Breast epithelium (tissue), 4 donors: ENCODE measurements at regions not wholly inside any gene's neighbourhood (a gene's known extent, or its start where the extent isn't known, plus 50 kb on each side); places are given as distances from the start of the nearest gene placed in this dataset.
"Not testable (repeated sequence)": the region's sequence is repeated elsewhere in the genome, so short reads cannot be mapped to it uniquely, and the experiment has no call there.

Experiments used
- DNase-seq, 2 donors: peaks; one replicate each; pipeline ENCODE4 v3.0.0-alpha.2; 2019; ENCODE audit warnings: low spot score in 2 of 2
- H3K27ac ChIP-seq, 2 donors: fragments of 200-600 bp; sonication (generic) in 1 of 2; one replicate each; pipeline ENCODE4 v1.5.1; 2016 to 2019; ENCODE audit warnings: mild to moderate bottlenecking in 1 of 2
- H3K27me3 ChIP-seq, 2 donors: fragments of 200-600 bp; sonication (generic) in 1 of 2; one replicate each; pipeline versions ENCODE4 v1.5.1 to v1.6.0; 2017 to 2019; ENCODE audit warnings: control low read depth in 1 of 2, mild to moderate bottlenecking in 1 of 2
- H3K36me3 ChIP-seq: fragments of 200-600 bp; one replicate; pipeline ENCODE4 v1.5.1; 2019
- H3K4me1 ChIP-seq, 2 donors: fragments of 200-600 bp; sonication (generic); one replicate each; pipeline ENCODE4 v1.5.1; 2016 to 2019; ENCODE audit warnings: control low read depth in 1 of 2
- H3K4me3 ChIP-seq, 3 donors: fragments of 200-600 bp; sonication (generic); 1 replicate in 2 of 3; 2 replicates in 1 of 3; pipeline ENCODE4 v1.5.1; 2016 to 2019; ENCODE audit warnings: mild to moderate bottlenecking in 3 of 3, moderate library complexity in 2 of 3
- H3K9me3 ChIP-seq, 2 donors: fragments of 200-600 bp; sonication (generic) in 1 of 2; one replicate each; pipeline ENCODE4 v1.5.1; 2016 to 2019; ENCODE audit warnings: control low read depth in 1 of 2
- CTCF ChIP-seq, 3 donors: fragments of 450-650 bp; IDR thresholded peaks; one replicate each; pipeline ENCODE4 v1.5.1; 2016 to 2017; ENCODE audit warnings: antibody characterized with exemption in 3 of 3, mild to moderate bottlenecking in 3 of 3, moderate library complexity in 3 of 3
- POLR2A ChIP-seq: fragments of 450-650 bp; IDR thresholded peaks from one replicate; pipeline ENCODE4 v1.6.1; 2016; ENCODE audit warnings: antibody characterized with exemption, mild to moderate bottlenecking, moderate library complexity
- POLR2AphosphoS5 ChIP-seq, 3 donors: sonication (generic); formaldehyde crosslinking; IDR thresholded peaks; one replicate each; pipeline ENCODE4 v1.6.1; 2017; ENCODE audit warnings: antibody characterized with exemption in 3 of 3
- intact Hi-C: fragments of 100-400 bp; cut with DNase I; formaldehyde crosslinking; loops from one replicate; pipeline ENCODE4 v1.15.1; 2023; ENCODE audit warnings: low total_unique reads

- Histone ChIP-seq H3K9me3 (no peaks in the 10 kb centered on the region), H3K4me1 (no peaks in the 10 kb centered on the region), H3K27me3 (no peaks in the 10 kb centered on the region), H3K36me3 (no peaks in the 10 kb centered on the region), H3K27ac (no peak overlapping the region), H3K4me3 (no peak overlapping the region)
- intact Hi-C loops = no loop called here
- no peak for DNase-seq
- TF ChIP-seq POLR2AphosphoS5 (IDR thresholded peaks at IDR 0.05) (no peak), POLR2A (no peak), CTCF (IDR thresholded peaks at IDR 0.05) (no peak)
These were observed 203.7 kb upstream of the KIF2B start for GRCh38 chr17:53619025-53619424.

GRCh38 chr17:53608208-53608607 is 214.5 kb upstream of the KIF2B start:
- H3K27me3 ChIP-seq, H3K27ac ChIP-seq, intact Hi-C loops, H3K4me1 ChIP-seq, H3K36me3 ChIP-seq, DNase-seq, H3K4me3 ChIP-seq, H3K9me3 ChIP-seq: not testable (repeated sequence)

GRCh38 chr17:53607475-53607874 is 215.3 kb upstream of the KIF2B start:
- Histone ChIP-seq H3K27ac (no peak overlapping the region), H3K36me3 (no peaks in the 10 kb centered on the region), H3K4me1 (no peaks in the 10 kb centered on the region), H3K4me3 (no peak overlapping the region), H3K9me3 (no peaks in the 10 kb centered on the region), H3K27me3 (no peaks in the 10 kb centered on the region)
- no peak for TF ChIP-seq CTCF (IDR thresholded peaks at IDR 0.05)
- no peak for TF ChIP-seq POLR2AphosphoS5 (IDR thresholded peaks at IDR 0.05)
- TF ChIP-seq POLR2A = no peak
- intact Hi-C loops = no loop called here
- DNase-seq = no peak

GRCh38 chr17:53588317-53588716 is 234.4 kb upstream of the KIF2B start:
- H3K9me3 ChIP-seq = no peaks in the 10 kb centered on the region
- DNase-seq = no peak
- H3K27me3 ChIP-seq = no peaks in the 10 kb centered on the region
- H3K27ac ChIP-seq = no peak overlapping the region
- H3K4me1 ChIP-seq = no peaks in the 10 kb centered on the region
- intact Hi-C loops = no loop called here
- no peak overlapping the region for H3K4me3 ChIP-seq
- no peak for TF ChIP-seq POLR2A
- no peak for TF ChIP-seq CTCF (IDR thresholded peaks at IDR 0.05)
- TF ChIP-seq POLR2AphosphoS5 (IDR thresholded peaks at IDR 0.05) = no peak
- H3K36me3 ChIP-seq = no peaks in the 10 kb centered on the region

GRCh38 chr17:53574038-53574437 is 248.7 kb upstream of the KIF2B start:
- Histone ChIP-seq H3K36me3 (no peaks in the 10 kb centered on the region), H3K9me3 (no peaks in the 10 kb centered on the region), H3K4me3 (no peak overlapping the region), H3K27me3 (no peaks in the 10 kb centered on the region), H3K4me1 (no peaks in the 10 kb centered on the region), H3K27ac (no peak overlapping the region)
- intact Hi-C loops = no loop called here
- no peak for TF ChIP-seq POLR2A
- TF ChIP-seq CTCF (IDR thresholded peaks at IDR 0.05) = no peak
- no peak for TF ChIP-seq POLR2AphosphoS5 (IDR thresholded peaks at IDR 0.05)
- DNase-seq = no peak

GRCh38 chr17:53571342-53571741 is 251.4 kb upstream of the KIF2B start:
- no peaks in the 10 kb centered on the region for H3K9me3 ChIP-seq
- TF ChIP-seq POLR2A = no peak
- no peak for TF ChIP-seq POLR2AphosphoS5 (IDR thresholded peaks at IDR 0.05)
- TF ChIP-seq CTCF (IDR thresholded peaks at IDR 0.05) = no peak
- DNase-seq = no peak
- no peak overlapping the region for H3K27ac ChIP-seq
- no peaks in the 10 kb centered on the region for H3K27me3 ChIP-seq
- no peaks in the 10 kb centered on the region for H3K36me3 ChIP-seq
- intact Hi-C loops = no loop called here
- H3K4me1 ChIP-seq = no peaks in the 10 kb centered on the region
- H3K4me3 ChIP-seq = no peak overlapping the region
